Heart left ventricle (tissue), 13 donors: ENCODE measurements at regions not wholly inside any gene's neighbourhood (a gene's known extent, or its start where the extent isn't known, plus 50 kb on each side); places are given as distances from the start of the nearest gene placed in this dataset.

Experiments used
- CTCF ChIP-seq, 12 donors: fragments of 200-600 bp; sonication (generic) in 4 of 12; IDR thresholded peaks; one replicate each; pipeline versions ENCODE4 v1.5.0 to v1.8.0; 2018 to 2022; ENCODE audit warnings: antibody characterized with exemption in 12 of 12, mild to moderate bottlenecking in 5 of 12
- POLR2A ChIP-seq, 2 donors: fragments of 450-650 bp; IDR thresholded peaks; one replicate each; pipeline ENCODE4 v1.6.1; 2017; ENCODE audit warnings: antibody characterized with exemption in 2 of 2, mild to moderate bottlenecking in 2 of 2, moderate library complexity in 2 of 2
- donor health status: ischemic (EF 13 %, LVEDD 7.1; RV severe dilation, severe dysfunction).
- donor health status: DM: no; HTN: yes; CAD: no.
- donor health status: DM: no; HTN: no; CAD: no.
- donor health status: ischemic (EF 25% LVEDD 6.9; RV normal size, moderate dysfunction).
- donor health status: ischemic (EF 25% LVEDD 5.7; RV mildly dilated, moderate dysfunction).
- donor health status: ischemic (EF 35%, LVEDD 5.7; RV mildly dilated, moderate dysfunction).
- donor health status: nonischemic (EF 11% LVEDD 7.7; RV severe dilation, severe dysfunction).
- donor health status: DM: yes; HTN: yes; CAD: no.
- donor health status: PGD.
- donor health status: ischemic (EF 29% LVEDD 5.4; RV normal size, mild dysfunction).
- donor health status: nonischemic (EF 23%, LVEDD 6.1; RV moderate dilation, normal function).

DNA sequence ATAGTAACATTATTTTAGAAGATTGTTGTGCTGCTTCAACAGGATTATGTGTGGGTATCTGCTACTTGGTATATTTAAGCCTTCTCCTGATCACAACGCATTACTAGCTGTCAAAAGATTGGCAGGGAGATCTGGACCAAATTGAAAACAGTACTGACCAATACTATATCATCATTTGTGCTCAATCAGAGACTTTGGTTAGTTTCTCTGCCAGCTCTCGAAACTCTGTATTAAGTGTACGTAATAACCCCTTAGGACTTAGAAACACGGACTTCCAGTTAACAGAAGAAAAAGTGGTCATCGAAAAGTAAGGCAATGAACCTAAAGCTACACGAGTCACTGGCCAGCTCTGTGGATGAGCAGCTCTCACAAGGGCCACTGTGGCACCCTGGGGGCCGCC, 146.0 kb downstream of the EVX1 start:
- TF ChIP-seq CTCF (IDR thresholded peaks at IDR 0.05): no peak
- TF ChIP-seq POLR2A (IDR thresholded peaks at IDR 0.05): no peak
